ENCODE measurements at regions not wholly inside any gene's neighbourhood (a gene's known extent, or its start where the extent isn't known, plus 50 kb on each side); places are given as distances from the start of the nearest gene placed in this dataset.

GRCh38 chr18:51980101-51980500 is 359.9 kb upstream of the DCC start:
- ChIA-PET POLR2A (no interaction called here), CTCF (no interaction called here)
- no peaks in the 10 kb centered on the region for H3K27me3 ChIP-seq (ENCODE audit: control insufficient read depth, insufficient read depth, low read length)
- peaks cover 9% of the 10 kb centered on the region; the same call in 1 of the 2 replicates for H3K9me3 ChIP-seq (ENCODE audit: control insufficient read depth, insufficient read depth, low read length)
- DNase-seq (ENCODE audit: low read depth, low spot score), result no peak
- no peak for TF ChIP-seq CTCF (IDR thresholded peaks at IDR 0.05; ENCODE audit: low read depth, low read length)
- H3K27ac ChIP-seq (ENCODE audit: low read depth, low read length), result no peak overlapping the region
- H3K4me3 ChIP-seq (ENCODE audit: low read depth, low read length), result no peak overlapping the region

GRCh38 chr18:51988277-51988676 is 351.7 kb upstream of the DCC start:
- Histone ChIP-seq H3K4me3 (ENCODE audit: low read depth, low read length) (no peak overlapping the region), H3K27ac (ENCODE audit: low read depth, low read length) (no peak overlapping the region), H3K27me3 (ENCODE audit: control insufficient read depth, insufficient read depth, low read length) (no peaks in the 10 kb centered on the region), H3K9me3 (ENCODE audit: control insufficient read depth, insufficient read depth, low read length) (peaks cover 7% of the 10 kb centered on the region; the same call in 1 of the 2 replicates)
- CTCF ChIA-PET, result no interaction called here
- TF ChIP-seq CTCF (IDR thresholded peaks at IDR 0.05; ENCODE audit: low read depth, low read length), result no peak
- POLR2A ChIA-PET, result no interaction called here
- no peak for DNase-seq (ENCODE audit: low read depth, low spot score)

GRCh38 chr18:51997129-51997528 is 342.9 kb upstream of the DCC start:
- TF ChIP-seq CTCF (IDR thresholded peaks at IDR 0.05; ENCODE audit: low read depth, low read length), result no peak
- no peak overlapping the region for H3K4me3 ChIP-seq (ENCODE audit: low read depth, low read length)
- no peak overlapping the region for H3K27ac ChIP-seq (ENCODE audit: low read depth, low read length)
- POLR2A ChIA-PET, result no interaction called here
- peaks cover 13% of the 10 kb centered on the region; the same call in 1 of the 2 replicates for H3K9me3 ChIP-seq (ENCODE audit: control insufficient read depth, insufficient read depth, low read length)
- no peak for DNase-seq (ENCODE audit: low read depth, low spot score)
- no peaks in the 10 kb centered on the region for H3K27me3 ChIP-seq (ENCODE audit: control insufficient read depth, insufficient read depth, low read length)
- CTCF ChIA-PET, result no interaction called here

GRCh38 chr18:51998066-51998465 is 341.9 kb upstream of the DCC start:
- DNase-seq (ENCODE audit: low read depth, low spot score), result no peak
- Histone ChIP-seq H3K4me3 (ENCODE audit: low read depth, low read length) (no peak overlapping the region), H3K27ac (ENCODE audit: low read depth, low read length) (no peak overlapping the region), H3K27me3 (ENCODE audit: control insufficient read depth, insufficient read depth, low read length) (no peaks in the 10 kb centered on the region), H3K9me3 (ENCODE audit: control insufficient read depth, insufficient read depth, low read length) (peaks cover 13% of the 10 kb centered on the region; the same call in 1 of the 2 replicates)
- POLR2A ChIA-PET, result no interaction called here
- no peak for TF ChIP-seq CTCF (IDR thresholded peaks at IDR 0.05; ENCODE audit: low read depth, low read length)
- CTCF ChIA-PET, result no interaction called here

GRCh38 chr18:51998711-51999110 is 341.3 kb upstream of the DCC start:
- TF ChIP-seq CTCF (IDR thresholded peaks at IDR 0.05; ENCODE audit: low read depth, low read length), result no peak
- CTCF ChIA-PET, result no interaction called here
- Histone ChIP-seq H3K9me3 (ENCODE audit: control insufficient read depth, insufficient read depth, low read length) (peaks cover 13% of the 10 kb centered on the region; the same call in 1 of the 2 replicates), H3K27me3 (ENCODE audit: control insufficient read depth, insufficient read depth, low read length) (no peaks in the 10 kb centered on the region), H3K27ac (ENCODE audit: low read depth, low read length) (no peak overlapping the region), H3K4me3 (ENCODE audit: low read depth, low read length) (no peak overlapping the region)
- no peak for DNase-seq (ENCODE audit: low read depth, low spot score)
- POLR2A ChIA-PET, result no interaction called here

All from AG04450 (cell line).